GM10266 (cell line): ENCODE measurements at regions not wholly inside any gene's neighbourhood (a gene's known extent, or its start where the extent isn't known, plus 50 kb on each side); places are given as distances from the start of the nearest gene placed in this dataset.

Experiments
- DNase-seq: peaks from one replicate; pipeline ENCODE4 v3.0.0; 2012; ENCODE audit errors: extremely low spot score
- CTCF ChIP-seq: IDR thresholded peaks from 2 replicates; pipeline ENCODE4 v1.5.1; 2012; ENCODE audit warnings: mild to moderate bottlenecking, low read depth; ENCODE audit not compliant: control insufficient read depth, insufficient read depth; ENCODE audit errors: missing control alignments

- no peak for TF ChIP-seq CTCF
- DNase-seq, result no peak
Observed at GRCh38 chr2:43083710-43084698, 142.4 kb downstream of the ZFP36L2 start.

- no peak for TF ChIP-seq CTCF
- DNase-seq, result no peak
Observed at GRCh38 chr2:43082903-43083677, 143.3 kb downstream of the ZFP36L2 start.

- no peak for TF ChIP-seq CTCF
- no peak for DNase-seq
Observed at GRCh38 chr2:43082111-43082894, 144.1 kb downstream of the ZFP36L2 start.

- DNase-seq, result no peak
- no peak for TF ChIP-seq CTCF
Observed at GRCh38 chr2:43081131-43081765, 145.2 kb downstream of the ZFP36L2 start.

- TF ChIP-seq CTCF, result no peak
- no peak for DNase-seq
Observed at GRCh38 chr2:43080571-43081021, 145.8 kb downstream of the ZFP36L2 start.
